ENCODE measurements at regions not wholly inside any gene's neighbourhood (a gene's known extent, or its start where the extent isn't known, plus 50 kb on each side); places are given as distances from the start of the nearest gene placed in this dataset.

DNA sequence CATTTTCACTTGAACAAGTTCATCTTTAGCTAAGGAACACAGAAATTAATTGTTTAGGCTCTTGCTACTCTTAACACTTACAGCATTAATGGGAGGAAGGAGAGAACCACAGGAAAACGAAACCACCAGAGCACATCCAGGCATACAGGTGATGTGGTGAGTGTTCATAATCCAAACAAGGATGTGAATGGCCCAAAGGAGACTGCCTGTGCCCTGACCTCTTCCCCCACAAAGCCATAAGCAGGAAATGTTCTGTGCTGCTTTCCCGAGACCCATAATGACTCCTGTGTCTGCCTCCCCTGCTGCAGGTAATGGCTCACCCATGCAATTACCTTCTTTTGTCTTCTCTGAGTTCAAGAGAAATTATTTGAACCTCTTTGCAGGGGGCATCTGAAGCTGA is 295.9 kb upstream of the LINC00305 start:
- TF ChIP-seq, protein P1, sequence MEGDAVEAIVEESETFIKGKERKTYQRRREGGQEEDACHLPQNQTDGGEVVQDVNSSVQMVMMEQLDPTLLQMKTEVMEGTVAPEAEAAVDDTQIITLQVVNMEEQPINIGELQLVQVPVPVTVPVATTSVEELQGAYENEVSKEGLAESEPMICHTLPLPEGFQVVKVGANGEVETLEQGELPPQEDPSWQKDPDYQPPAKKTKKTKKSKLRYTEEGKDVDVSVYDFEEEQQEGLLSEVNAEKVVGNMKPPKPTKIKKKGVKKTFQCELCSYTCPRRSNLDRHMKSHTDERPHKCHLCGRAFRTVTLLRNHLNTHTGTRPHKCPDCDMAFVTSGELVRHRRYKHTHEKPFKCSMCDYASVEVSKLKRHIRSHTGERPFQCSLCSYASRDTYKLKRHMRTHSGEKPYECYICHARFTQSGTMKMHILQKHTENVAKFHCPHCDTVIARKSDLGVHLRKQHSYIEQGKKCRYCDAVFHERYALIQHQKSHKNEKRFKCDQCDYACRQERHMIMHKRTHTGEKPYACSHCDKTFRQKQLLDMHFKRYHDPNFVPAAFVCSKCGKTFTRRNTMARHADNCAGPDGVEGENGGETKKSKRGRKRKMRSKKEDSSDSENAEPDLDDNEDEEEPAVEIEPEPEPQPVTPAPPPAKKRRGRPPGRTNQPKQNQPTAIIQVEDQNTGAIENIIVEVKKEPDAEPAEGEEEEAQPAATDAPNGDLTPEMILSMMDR (IDR thresholded peaks at IDR 0.05) = no peak
- TF ChIP-seq EP300 (IDR thresholded peaks at IDR 0.05) = no peak
- no peak for TF ChIP-seq POLR2A (IDR thresholded peaks at IDR 0.05; ENCODE audit: low read depth)
- TF ChIP-seq POLR2AphosphoS5 (IDR thresholded peaks at IDR 0.05) = no peak

Measured in esophagus muscularis mucosa (tissue), 4 donors.